Large intestine (tissue), 3 donors: ENCODE measurements at regions not wholly inside any gene's neighbourhood (a gene's known extent, or its start where the extent isn't known, plus 50 kb on each side); places are given as distances from the start of the nearest gene placed in this dataset.

Experiments
- DNase-seq, 2 donors: peaks; one replicate each; pipeline versions ENCODE4 v3.0.0 to v3.0.0-alpha.2; 2013
- H3K27ac ChIP-seq: one replicate; pipeline ENCODE4 v1.5.1; 2013; ENCODE audit warnings: low read length
- H3K27me3 ChIP-seq: 2 replicates; pipeline ENCODE4 v1.6.1; 2013; ENCODE audit warnings: low read length; ENCODE audit not compliant: control insufficient read depth, insufficient read depth
- H3K36me3 ChIP-seq: 2 replicates; pipeline ENCODE4 v1.6.1; 2013; ENCODE audit warnings: low read length; ENCODE audit not compliant: control insufficient read depth, insufficient read depth
- H3K4me1 ChIP-seq: one replicate; pipeline ENCODE4 v1.6.1; 2013; ENCODE audit warnings: low read length; ENCODE audit not compliant: control insufficient read depth, insufficient read depth
- H3K4me3 ChIP-seq: one replicate; pipeline ENCODE4 v1.5.1; 2013; ENCODE audit warnings: low read length
- H3K9me3 ChIP-seq: one replicate; pipeline ENCODE4 v1.6.1; 2013; ENCODE audit warnings: mild to moderate bottlenecking, low read depth, low read length, moderate library complexity; ENCODE audit not compliant: control insufficient read depth
- WGBS: methylation state at CpG from one replicate; pipeline ENCODE4 v1.1.5; 2013; ENCODE audit warnings: low lambda C conversion rate; ENCODE audit not compliant: insufficient coverage; 5-methylcytosine and 5-hydroxymethylcytosine counted together

GRCh38 chr1:213324859-213325258, 273.8 kb downstream of the RPS6KC1 start:
- WGBS: no CpG with 5 or more reads among the region's 9 CpGs
- no peak overlapping the region for H3K4me3 ChIP-seq
- no peaks in the 10 kb centered on the region for H3K36me3 ChIP-seq
- DNase-seq: no peak
- H3K9me3 ChIP-seq: no peaks in the 10 kb centered on the region
- H3K4me1 ChIP-seq: no peaks in the 10 kb centered on the region
- no peaks in the 10 kb centered on the region for H3K27me3 ChIP-seq
- H3K27ac ChIP-seq: no peak overlapping the region

- DNase-seq: no peak
- WGBS: no CpG with 5 or more reads among the region's 9 CpGs
- H3K4me1 ChIP-seq: no peaks in the 10 kb centered on the region
- H3K4me3 ChIP-seq: no peak overlapping the region
- H3K27me3 ChIP-seq: no peaks in the 10 kb centered on the region
- no peaks in the 10 kb centered on the region for H3K36me3 ChIP-seq
- H3K9me3 ChIP-seq: no peaks in the 10 kb centered on the region
- no peak overlapping the region for H3K27ac ChIP-seq
Observed at GRCh38 chr1:213325482-213325881, 274.4 kb downstream of the RPS6KC1 start.

GRCh38 chr1:213326281-213327016, 275.4 kb downstream of the RPS6KC1 start:
- Histone ChIP-seq H3K4me1 (no peaks in the 10 kb centered on the region), H3K27me3 (no peaks in the 10 kb centered on the region), H3K36me3 (no peaks in the 10 kb centered on the region), H3K4me3 (no peak overlapping the region), H3K9me3 (no peaks in the 10 kb centered on the region), H3K27ac (no peak overlapping the region)
- WGBS: 100% methylated on average over 1 of the region's 2 CpGs
- no peak for DNase-seq

- Histone ChIP-seq H3K4me3 (no peak overlapping the region), H3K4me1 (no peaks in the 10 kb centered on the region), H3K27me3 (no peaks in the 10 kb centered on the region), H3K27ac (no peak overlapping the region), H3K36me3 (no peaks in the 10 kb centered on the region), H3K9me3 (no peaks in the 10 kb centered on the region)
- 71% methylated on average over 1 of the region's 5 CpGs for WGBS
- DNase-seq: no peak
Observed at GRCh38 chr1:213327017-213327667, 276.1 kb downstream of the RPS6KC1 start.

- WGBS: 92% methylated on average over 2 of the region's 11 CpGs
- no peak overlapping the region for H3K27ac ChIP-seq
- no peaks in the 10 kb centered on the region for H3K36me3 ChIP-seq
Observed at GRCh38 chr1:213329406-213330008, 278.5 kb downstream of the RPS6KC1 start.

GRCh38 chr1:213330281-213330680, 279.2 kb downstream of the RPS6KC1 start:
- H3K4me1 ChIP-seq: no peaks in the 10 kb centered on the region
- WGBS: no CpG with 5 or more reads among the region's 3 CpGs
- no peaks in the 10 kb centered on the region for H3K9me3 ChIP-seq
- H3K36me3 ChIP-seq: no peaks in the 10 kb centered on the region
- H3K27me3 ChIP-seq: no peaks in the 10 kb centered on the region
- no peak overlapping the region for H3K27ac ChIP-seq
- H3K4me3 ChIP-seq: no peak overlapping the region
- DNase-seq: no peak

More at GRCh38 chr1:213329406-213330008, 278.5 kb downstream of the RPS6KC1 start:
- no peak for DNase-seq
- Histone ChIP-seq H3K4me3 (no peak overlapping the region), H3K9me3 (no peaks in the 10 kb centered on the region), H3K27me3 (no peaks in the 10 kb centered on the region), H3K4me1 (no peaks in the 10 kb centered on the region)

GRCh38 chr1:213331631-213332175, 280.7 kb downstream of the RPS6KC1 start:
- no peak overlapping the region for H3K27ac ChIP-seq
- WGBS: 100% methylated on average over 1 of the region's 4 CpGs
- H3K4me3 ChIP-seq: no peak overlapping the region

GRCh38 chr1:213332491-213332890, 281.4 kb downstream of the RPS6KC1 start:
- Histone ChIP-seq H3K4me1 (no peaks in the 10 kb centered on the region), H3K27me3 (no peaks in the 10 kb centered on the region), H3K36me3 (no peaks in the 10 kb centered on the region), H3K4me3 (no peak overlapping the region), H3K9me3 (no peaks in the 10 kb centered on the region), H3K27ac (no peak overlapping the region)
- DNase-seq: no peak
- WGBS: no CpG with 5 or more reads among the region's 4 CpGs

More at GRCh38 chr1:213331631-213332175, 280.7 kb downstream of the RPS6KC1 start:
- no peak for DNase-seq
- Histone ChIP-seq H3K9me3 (no peaks in the 10 kb centered on the region), H3K27me3 (no peaks in the 10 kb centered on the region), H3K36me3 (no peaks in the 10 kb centered on the region), H3K4me1 (no peaks in the 10 kb centered on the region)

- Histone ChIP-seq H3K9me3 (no peaks in the 10 kb centered on the region), H3K4me3 (no peak overlapping the region), H3K27ac (no peak overlapping the region), H3K4me1 (no peaks in the 10 kb centered on the region), H3K36me3 (no peaks in the 10 kb centered on the region), H3K27me3 (no peaks in the 10 kb centered on the region)
- no peak for DNase-seq
- 100% methylated on average over 1 of the region's 5 CpGs for WGBS
Observed at GRCh38 chr1:213333121-213333520, 282.1 kb downstream of the RPS6KC1 start.

GRCh38 chr1:213335084-213335483, 284.0 kb downstream of the RPS6KC1 start:
- Histone ChIP-seq H3K9me3 (no peaks in the 10 kb centered on the region), H3K27ac (no peak overlapping the region), H3K27me3 (no peaks in the 10 kb centered on the region), H3K4me1 (no peaks in the 10 kb centered on the region), H3K4me3 (no peak overlapping the region), H3K36me3 (no peaks in the 10 kb centered on the region)
- no CpG with 5 or more reads among the region's 3 CpGs for WGBS
- DNase-seq: no peak
